GM19043 (cell line): ENCODE measurements at regions not wholly inside any gene's neighbourhood (a gene's known extent, or its start where the extent isn't known, plus 50 kb on each side); places are given as distances from the start of the nearest gene placed in this dataset.

Source experiments
- ATAC-seq: cut with Tn5 transposase; IDR thresholded peaks from one replicate; pipeline ENCODE4 v1.9.1; 2021; ENCODE audit warnings: low read depth; ENCODE audit not compliant: unreplicated experiment

GRCh38 chr20:24773168-24773567 lies 175.9 kb upstream of the CST7 start:
- ATAC-seq = no peak

- peak; percentile 63 for ATAC-seq
Measured at GRCh38 chr20:24773751-24774201, 175.3 kb upstream of the CST7 start.

GRCh38 chr20:24775966-24776365 lies 173.1 kb upstream of the CST7 start:
- ATAC-seq = no peak

- ATAC-seq = no peak
Measured at GRCh38 chr20:24776755-24777271, 172.3 kb upstream of the CST7 start.

GRCh38 chr20:24777746-24778145 lies 171.3 kb upstream of the CST7 start:
- no peak for ATAC-seq

GRCh38 chr20:24778585-24779031 lies 170.5 kb upstream of the CST7 start:
- ATAC-seq = no peak

GRCh38 chr20:24779131-24779530 lies 169.9 kb upstream of the CST7 start:
- no peak for ATAC-seq

- ATAC-seq = no peak
Measured at GRCh38 chr20:24779946-24780345, 169.1 kb upstream of the CST7 start.

- no peak for ATAC-seq
Measured at GRCh38 chr20:24780674-24781417, 168.2 kb upstream of the CST7 start.

- ATAC-seq = no peak
Measured at GRCh38 chr20:24781418-24781980, 167.6 kb upstream of the CST7 start.

GRCh38 chr20:24782301-24782700 lies 166.8 kb upstream of the CST7 start:
- ATAC-seq = no peak

- ATAC-seq = no peak
Measured at GRCh38 chr20:24782801-24783630, 166.1 kb upstream of the CST7 start.

GRCh38 chr20:24783631-24784492 lies 165.2 kb upstream of the CST7 start:
- ATAC-seq = no peak

- ATAC-seq = no peak
Measured at GRCh38 chr20:24784607-24785006, 164.5 kb upstream of the CST7 start.

GRCh38 chr20:24785141-24786110 lies 163.6 kb upstream of the CST7 start:
- ATAC-seq = no peak

- no peak for ATAC-seq
Measured at GRCh38 chr20:24786111-24786495, 163.0 kb upstream of the CST7 start.

GRCh38 chr20:24786646-24787045 lies 162.4 kb upstream of the CST7 start:
- no peak for ATAC-seq

GRCh38 chr20:24787071-24787470 lies 162.0 kb upstream of the CST7 start:
- ATAC-seq = no peak

- no peak for ATAC-seq
Measured at GRCh38 chr20:24787621-24788020, 161.4 kb upstream of the CST7 start.
